ENCODE measurements at regions not wholly inside any gene's neighbourhood (a gene's known extent, or its start where the extent isn't known, plus 50 kb on each side); places are given as distances from the start of the nearest gene placed in this dataset.

DNA sequence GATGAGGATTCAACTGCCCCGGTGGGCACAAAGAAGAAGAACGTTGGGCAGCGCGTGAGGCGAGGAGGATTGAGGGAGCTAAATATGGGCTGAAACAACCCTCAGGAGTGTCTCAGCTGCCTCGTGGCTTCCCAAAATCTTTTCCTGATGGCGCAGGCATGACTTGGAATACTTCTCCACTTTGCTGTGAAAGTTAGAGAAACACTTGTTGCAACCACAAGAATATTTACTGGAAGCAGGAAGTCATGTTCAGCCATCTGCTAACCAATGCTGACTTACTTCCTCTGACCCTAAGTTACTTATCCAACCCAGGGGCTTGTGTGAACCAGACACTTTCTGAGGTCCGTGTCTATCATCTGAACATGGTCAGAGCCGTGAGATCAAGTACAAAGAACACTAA is 148.8 kb downstream of the ARL4C start:
- TF ChIP-seq CTCF (IDR thresholded peaks at IDR 0.05; ENCODE audit: insufficient read depth, low read length, poor library complexity, severe bottlenecking), result no peak
- Histone ChIP-seq H3K4me3 (ENCODE audit: low read depth, low read length) (no peak overlapping the region), H3K36me3 (ENCODE audit: control insufficient read depth, insufficient read depth, low read length) (no peaks in the 10 kb centered on the region), H3K27me3 (ENCODE audit: control insufficient read depth, insufficient read depth, low read length) (no peaks in the 10 kb centered on the region)
- no peak for DNase-seq (ENCODE audit: low read depth)

GRCh38 chr2:234345921-234346320 is 151.0 kb downstream of the ARL4C start:
- Histone ChIP-seq H3K36me3 (ENCODE audit: control insufficient read depth, insufficient read depth, low read length) (no peaks in the 10 kb centered on the region), H3K4me3 (ENCODE audit: low read depth, low read length) (no peak overlapping the region), H3K27me3 (ENCODE audit: control insufficient read depth, insufficient read depth, low read length) (no peaks in the 10 kb centered on the region)
- DNase-seq (ENCODE audit: low read depth), result no peak
- TF ChIP-seq CTCF (IDR thresholded peaks at IDR 0.05; ENCODE audit: insufficient read depth, low read length, poor library complexity, severe bottlenecking), result no peak

GRCh38 chr2:234344012-234344411 is 152.9 kb downstream of the ARL4C start:
- no peak for TF ChIP-seq CTCF (IDR thresholded peaks at IDR 0.05; ENCODE audit: insufficient read depth, low read length, poor library complexity, severe bottlenecking)
- no peaks in the 10 kb centered on the region for H3K36me3 ChIP-seq (ENCODE audit: control insufficient read depth, insufficient read depth, low read length)

DNA sequence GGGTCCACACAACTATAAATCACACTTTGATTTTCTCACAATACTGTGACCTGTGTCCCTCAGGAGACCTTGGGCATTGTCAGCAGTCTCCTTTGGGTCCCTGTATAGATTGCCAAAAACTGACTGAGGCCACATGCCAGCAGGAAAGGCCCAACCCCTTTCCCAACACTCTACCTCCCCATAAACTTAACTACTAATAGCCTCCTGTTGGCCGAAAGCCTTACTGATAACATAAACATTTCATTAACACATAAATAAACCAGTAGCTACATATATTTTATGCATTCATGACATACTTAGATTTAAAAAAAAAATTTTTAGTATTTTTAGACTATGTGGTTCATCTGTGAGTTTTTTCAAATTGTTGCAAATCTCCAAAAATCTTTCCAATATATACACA is 153.5 kb downstream of the ARL4C start:
- H3K36me3 ChIP-seq (ENCODE audit: control insufficient read depth, insufficient read depth, low read length), result no peaks in the 10 kb centered on the region
- DNase-seq (ENCODE audit: low read depth), result no peak
- H3K4me3 ChIP-seq (ENCODE audit: low read depth, low read length), result no peak overlapping the region
- H3K27me3 ChIP-seq (ENCODE audit: control insufficient read depth, insufficient read depth, low read length), result no peaks in the 10 kb centered on the region
- no peak for TF ChIP-seq CTCF (IDR thresholded peaks at IDR 0.05; ENCODE audit: insufficient read depth, low read length, poor library complexity, severe bottlenecking)

More at GRCh38 chr2:234344012-234344411, 152.9 kb downstream of the ARL4C start:
- no peak overlapping the region for H3K4me3 ChIP-seq (ENCODE audit: low read depth, low read length)
- H3K27me3 ChIP-seq (ENCODE audit: control insufficient read depth, insufficient read depth, low read length), result no peaks in the 10 kb centered on the region
- DNase-seq (ENCODE audit: low read depth), result no peak

GRCh38 chr2:234341306-234341985 is 155.4 kb downstream of the ARL4C start:
- no peak for TF ChIP-seq CTCF (IDR thresholded peaks at IDR 0.05; ENCODE audit: insufficient read depth, low read length, poor library complexity, severe bottlenecking)
- no peak overlapping the region for H3K4me3 ChIP-seq (ENCODE audit: low read depth, low read length)
- no peaks in the 10 kb centered on the region for H3K36me3 ChIP-seq (ENCODE audit: control insufficient read depth, insufficient read depth, low read length)
- no peaks in the 10 kb centered on the region for H3K27me3 ChIP-seq (ENCODE audit: control insufficient read depth, insufficient read depth, low read length)
- DNase-seq (ENCODE audit: low read depth), result no peak

DNA sequence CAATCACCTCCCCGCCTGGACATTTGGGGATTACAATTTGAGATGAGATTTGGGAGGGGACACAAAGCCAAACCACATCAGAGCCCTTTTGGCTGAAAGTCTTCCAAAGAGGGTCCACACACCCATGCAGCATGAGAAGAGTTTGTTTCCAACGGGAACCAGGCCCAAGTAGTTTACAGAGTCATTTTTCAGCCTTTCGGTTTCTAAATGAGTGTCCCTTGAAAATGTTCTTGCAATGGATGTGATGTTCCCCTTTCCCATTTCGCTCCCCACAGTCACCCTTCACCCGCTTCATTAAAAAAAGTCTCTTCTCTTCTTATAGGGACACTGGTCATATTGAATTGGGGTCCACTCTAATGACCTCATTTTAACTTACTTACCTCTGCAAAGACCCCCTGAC is 157.4 kb downstream of the ARL4C start:
- no peaks in the 10 kb centered on the region for H3K27me3 ChIP-seq (ENCODE audit: control insufficient read depth, insufficient read depth, low read length)
- DNase-seq (ENCODE audit: low read depth), result no peak
- H3K36me3 ChIP-seq (ENCODE audit: control insufficient read depth, insufficient read depth, low read length), result no peaks in the 10 kb centered on the region
- no peak overlapping the region for H3K4me3 ChIP-seq (ENCODE audit: low read depth, low read length)
- no peak for TF ChIP-seq CTCF (IDR thresholded peaks at IDR 0.05; ENCODE audit: insufficient read depth, low read length, poor library complexity, severe bottlenecking)
